WTC11 (cell line): ENCODE measurements at regions not wholly inside any gene's neighbourhood (a gene's known extent, or its start where the extent isn't known, plus 50 kb on each side); places are given as distances from the start of the nearest gene placed in this dataset.

Experiments
- ATF1 ChIP-seq: sonication (generic); formaldehyde crosslinking; IDR thresholded peaks from 2 replicates; pipeline ENCODE4 v1.8.1; 2023; ENCODE audit warnings: mild to moderate bottlenecking, moderate library complexity, missing genetic modification reagents
- CTCF ChIP-seq: fragments of 200-600 bp; IDR thresholded peaks from 2 replicates; pipeline ENCODE4 v1.8.0; 2022; ENCODE audit warnings: antibody characterized with exemption
- E2F4 ChIP-seq: sonication (generic); formaldehyde crosslinking; IDR thresholded peaks from 2 replicates; pipeline ENCODE4 v1.8.1; 2022; ENCODE audit warnings: low read depth, mild to moderate bottlenecking, moderate library complexity, missing genetic modification reagents, borderline replicate concordance
- ESRRA ChIP-seq: sonication (generic); formaldehyde crosslinking; IDR thresholded peaks from 2 replicates; pipeline ENCODE4 v1.8.1; 2022; ENCODE audit warnings: mild to moderate bottlenecking, missing genetic modification reagents, borderline replicate concordance
- ETV6 ChIP-seq: sonication (generic); formaldehyde crosslinking; IDR thresholded peaks from 2 replicates; pipeline ENCODE4 v1.8.1; 2022; ENCODE audit warnings: mild to moderate bottlenecking, missing genetic modification reagents
- NR1H2 ChIP-seq: sonication (generic); formaldehyde crosslinking; IDR thresholded peaks from 2 replicates; pipeline ENCODE4 v1.9.0; 2021; ENCODE audit warnings: mild to moderate bottlenecking, moderate library complexity, missing genetic modification reagents

- TF ChIP-seq CTCF (no peak), E2F4 (no peak), ATF1 (CRISPR knock-in tag) (no peak), ESRRA (CRISPR knock-in tag) (no peak), ETV6 (CRISPR knock-in tag) (no peak), NR1H2 (CRISPR knock-in tag) (no peak)
Observed at GRCh38 chr20:16664020-16664419, 65.8 kb upstream of the SNRPB2 start.
